ENCODE measurements at regions not wholly inside any gene's neighbourhood (a gene's known extent, or its start where the extent isn't known, plus 50 kb on each side); places are given as distances from the start of the nearest gene placed in this dataset.

- TF ChIP-seq CTCF (IDR thresholded peaks at IDR 0.05) (no peak), POLR2A (IDR thresholded peaks at IDR 0.05) (no peak)
- no peak for DNase-seq
- H3K27me3 ChIP-seq: no peaks in the 10 kb centered on the region
- intact Hi-C loops (cut with DNase I; ENCODE audit: low total_unique reads): no loop called here
- no peak overlapping the region for H3K27ac ChIP-seq
- no peaks in the 10 kb centered on the region for H3K9me3 ChIP-seq
- no peaks in the 10 kb centered on the region for H3K4me1 ChIP-seq
- H3K36me3 ChIP-seq: no peaks in the 10 kb centered on the region
- no peak overlapping the region for H3K4me3 ChIP-seq
These were observed 202.7 kb downstream of the RASSF9 start for GRCh38 chr12:85633491-85633890.

- intact Hi-C loops (cut with DNase I; ENCODE audit: low total_unique reads): no loop called here
These were observed 196.4 kb downstream of the RASSF9 start for GRCh38 chr12:85639834-85640233.

GRCh38 chr12:85641796-85642195 lies 194.4 kb downstream of the RASSF9 start:
- H3K27me3 ChIP-seq: no peaks in the 10 kb centered on the region
- H3K4me3 ChIP-seq: no peak overlapping the region
- H3K4me1 ChIP-seq: no peaks in the 10 kb centered on the region
- H3K36me3 ChIP-seq: no peaks in the 10 kb centered on the region
- TF ChIP-seq POLR2A (IDR thresholded peaks at IDR 0.05) (no peak), CTCF (IDR thresholded peaks at IDR 0.05) (no peak)
- H3K9me3 ChIP-seq: no peaks in the 10 kb centered on the region
- DNase-seq: no peak
- intact Hi-C loops (cut with DNase I; ENCODE audit: low total_unique reads): no loop called here
- H3K27ac ChIP-seq: no peak overlapping the region

More at GRCh38 chr12:85639834-85640233, 196.4 kb downstream of the RASSF9 start:
- Histone ChIP-seq H3K4me1 (no peaks in the 10 kb centered on the region), H3K4me3 (no peak overlapping the region), H3K36me3 (no peaks in the 10 kb centered on the region), H3K27ac (no peak overlapping the region), H3K27me3 (no peaks in the 10 kb centered on the region), H3K9me3 (no peaks in the 10 kb centered on the region)
- no peak for DNase-seq
- TF ChIP-seq POLR2A (IDR thresholded peaks at IDR 0.05) (no peak), CTCF (IDR thresholded peaks at IDR 0.05) (no peak)

- Histone ChIP-seq H3K27ac (no peak overlapping the region), H3K27me3 (no peaks in the 10 kb centered on the region), H3K9me3 (no peaks in the 10 kb centered on the region), H3K36me3 (no peaks in the 10 kb centered on the region), H3K4me1 (no peaks in the 10 kb centered on the region), H3K4me3 (no peak overlapping the region)
- TF ChIP-seq CTCF (IDR thresholded peaks at IDR 0.05) (no peak), POLR2A (IDR thresholded peaks at IDR 0.05) (no peak)
- DNase-seq: no peak
- intact Hi-C loops (cut with DNase I; ENCODE audit: low total_unique reads): no loop called here
These were observed 193.9 kb downstream of the RASSF9 start for GRCh38 chr12:85642288-85642687.

GRCh38 chr12:85642808-85643207 lies 193.4 kb downstream of the RASSF9 start:
- TF ChIP-seq CTCF (IDR thresholded peaks at IDR 0.05): no peak
- TF ChIP-seq POLR2A (IDR thresholded peaks at IDR 0.05): no peak
- Histone ChIP-seq H3K9me3 (no peaks in the 10 kb centered on the region), H3K27ac (no peak overlapping the region), H3K4me1 (no peaks in the 10 kb centered on the region), H3K27me3 (no peaks in the 10 kb centered on the region), H3K4me3 (no peak overlapping the region), H3K36me3 (no peaks in the 10 kb centered on the region)
- intact Hi-C loops (cut with DNase I; ENCODE audit: low total_unique reads): no loop called here
- DNase-seq: no peak
